C4-2B (cell line): ENCODE measurements at regions not wholly inside any gene's neighbourhood (a gene's known extent, or its start where the extent isn't known, plus 50 kb on each side); places are given as distances from the start of the nearest gene placed in this dataset.

Source experiments
- CTCF ChIP-seq: fragments of 450-650 bp; conservative IDR thresholded peaks from 2 replicates; pipeline ENCODE4 v1.5.1; 2017; ENCODE audit warnings: mild to moderate bottlenecking
- ZFX ChIP-seq: fragments of 450-650 bp; IDR thresholded peaks from 2 replicates; pipeline ENCODE4 v1.6.1; 2017

DNA sequence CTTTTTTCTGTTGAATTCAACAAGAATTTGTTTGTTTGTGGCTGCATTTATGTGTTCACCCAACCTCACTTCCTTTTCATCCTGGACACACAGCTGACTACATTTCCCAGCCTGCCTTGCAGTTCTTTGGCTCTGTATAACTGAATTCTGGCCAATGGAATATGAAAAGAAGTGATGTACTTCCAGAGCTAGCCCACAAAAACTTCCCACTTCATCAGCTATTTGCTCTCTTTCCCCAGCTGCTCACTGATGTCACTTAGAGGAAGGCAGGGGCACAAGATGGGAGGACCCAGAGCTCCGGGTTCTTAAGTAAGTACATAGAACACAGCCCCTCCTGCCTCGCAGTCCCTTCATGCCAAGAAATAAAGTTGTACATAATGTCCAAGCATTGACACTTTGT is 235.0 kb upstream of the FGGY start:
- TF ChIP-seq CTCF = no peak
- TF ChIP-seq ZFX = no peak
